Suprapubic skin (tissue), 4 donors: ENCODE measurements at regions not wholly inside any gene's neighbourhood (a gene's known extent, or its start where the extent isn't known, plus 50 kb on each side); places are given as distances from the start of the nearest gene placed in this dataset.
A peak's percentile ranks its signal among the peaks of the same experiment; 100 is the strongest.

Source experiments
- DNase-seq, 2 donors: peaks; one replicate each; pipeline ENCODE4 v3.0.0-alpha.2; 2019; ENCODE audit warnings: low spot score in 2 of 2
- H3K27ac ChIP-seq: fragments of 200-600 bp; sonication (generic); one replicate; pipeline ENCODE4 v1.5.1; 2019
- H3K27me3 ChIP-seq: fragments of 200-600 bp; sonication (generic); one replicate; pipeline ENCODE4 v1.5.1; 2019
- H3K36me3 ChIP-seq: fragments of 200-600 bp; sonication (generic); one replicate; pipeline ENCODE4 v1.5.1; 2019
- H3K4me1 ChIP-seq: fragments of 200-600 bp; sonication (generic); one replicate; pipeline ENCODE4 v1.5.1; 2019
- H3K4me3 ChIP-seq: fragments of 200-600 bp; sonication (generic); one replicate; pipeline ENCODE4 v1.5.1; 2019; ENCODE audit warnings: mild to moderate bottlenecking
- H3K9me3 ChIP-seq: fragments of 200-600 bp; sonication (generic); one replicate; pipeline ENCODE4 v1.5.1; 2019
- EP300 ChIP-seq: sonication (generic); formaldehyde crosslinking; IDR thresholded peaks from one replicate; pipeline ENCODE4 v1.6.1; 2017; ENCODE audit warnings: antibody characterized with exemption
- POLR2A ChIP-seq, 2 donors: fragments of 450-650 bp; IDR thresholded peaks; one replicate each; pipeline ENCODE4 v1.6.1; 2017; ENCODE audit warnings: antibody characterized with exemption in 2 of 2, mild to moderate bottlenecking in 2 of 2, moderate library complexity in 2 of 2
- POLR2AphosphoS5 ChIP-seq, 3 donors: sonication (generic); formaldehyde crosslinking; IDR thresholded peaks; one replicate each; pipeline ENCODE4 v1.6.1; 2017; ENCODE audit warnings: antibody characterized with exemption in 3 of 3
- WGBS: methylation state at CpG from one replicate; pipeline ENCODE4 v1.1.5; 2018; 5-methylcytosine and 5-hydroxymethylcytosine counted together
- TF ChIP-seq, protein P1 (sequence below), 2 donors: fragments of 200-600 bp in 1 of 2; fragments of 450-650 bp in 1 of 2; sonication (generic) in 1 of 2; IDR thresholded peaks; one replicate each; pipeline ENCODE4 v1.5.1; 2016 to 2019; ENCODE audit warnings: antibody characterized with exemption in 2 of 2, mild to moderate bottlenecking in 1 of 2, moderate library complexity in 1 of 2

DNA sequence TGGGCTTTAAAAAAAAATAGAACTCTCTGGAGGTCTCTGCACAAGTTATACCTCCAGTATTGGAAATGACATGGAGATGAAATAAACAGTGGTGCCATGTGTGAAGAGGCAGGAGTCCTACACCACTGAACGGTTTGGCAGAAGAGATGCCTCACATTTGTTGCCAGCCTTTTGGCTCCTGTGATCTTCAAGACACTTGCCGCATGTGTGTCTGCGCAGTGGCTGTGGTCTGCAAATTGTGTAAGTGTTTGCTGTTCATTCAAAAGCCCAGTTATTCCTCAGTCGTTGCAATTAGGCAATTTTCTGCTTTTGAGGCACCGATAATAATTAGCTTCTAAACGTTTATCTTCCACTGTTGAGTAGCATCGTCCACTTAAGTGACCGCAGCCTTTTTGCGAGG is 319.1 kb downstream of the BRD1 start:
- Histone ChIP-seq H3K27me3 (peaks cover 6% of the 10 kb centered on the region), H3K36me3 (no peaks in the 10 kb centered on the region), H3K4me3 (no peak overlapping the region), H3K27ac (no peak overlapping the region), H3K4me1 (no peaks in the 10 kb centered on the region), H3K9me3 (peaks cover 4% of the 10 kb centered on the region)
- DNase-seq, result no peak
- TF ChIP-seq POLR2A (IDR thresholded peaks at IDR 0.05), result no peak
- TF ChIP-seq EP300, result no peak
- TF ChIP-seq, protein P1, sequence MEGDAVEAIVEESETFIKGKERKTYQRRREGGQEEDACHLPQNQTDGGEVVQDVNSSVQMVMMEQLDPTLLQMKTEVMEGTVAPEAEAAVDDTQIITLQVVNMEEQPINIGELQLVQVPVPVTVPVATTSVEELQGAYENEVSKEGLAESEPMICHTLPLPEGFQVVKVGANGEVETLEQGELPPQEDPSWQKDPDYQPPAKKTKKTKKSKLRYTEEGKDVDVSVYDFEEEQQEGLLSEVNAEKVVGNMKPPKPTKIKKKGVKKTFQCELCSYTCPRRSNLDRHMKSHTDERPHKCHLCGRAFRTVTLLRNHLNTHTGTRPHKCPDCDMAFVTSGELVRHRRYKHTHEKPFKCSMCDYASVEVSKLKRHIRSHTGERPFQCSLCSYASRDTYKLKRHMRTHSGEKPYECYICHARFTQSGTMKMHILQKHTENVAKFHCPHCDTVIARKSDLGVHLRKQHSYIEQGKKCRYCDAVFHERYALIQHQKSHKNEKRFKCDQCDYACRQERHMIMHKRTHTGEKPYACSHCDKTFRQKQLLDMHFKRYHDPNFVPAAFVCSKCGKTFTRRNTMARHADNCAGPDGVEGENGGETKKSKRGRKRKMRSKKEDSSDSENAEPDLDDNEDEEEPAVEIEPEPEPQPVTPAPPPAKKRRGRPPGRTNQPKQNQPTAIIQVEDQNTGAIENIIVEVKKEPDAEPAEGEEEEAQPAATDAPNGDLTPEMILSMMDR (IDR thresholded peaks at IDR 0.05), result no peak
- no peak for TF ChIP-seq POLR2AphosphoS5 (IDR thresholded peaks at IDR 0.05)
- 92% methylated on average over 9 of the region's 9 CpGs for WGBS

DNA sequence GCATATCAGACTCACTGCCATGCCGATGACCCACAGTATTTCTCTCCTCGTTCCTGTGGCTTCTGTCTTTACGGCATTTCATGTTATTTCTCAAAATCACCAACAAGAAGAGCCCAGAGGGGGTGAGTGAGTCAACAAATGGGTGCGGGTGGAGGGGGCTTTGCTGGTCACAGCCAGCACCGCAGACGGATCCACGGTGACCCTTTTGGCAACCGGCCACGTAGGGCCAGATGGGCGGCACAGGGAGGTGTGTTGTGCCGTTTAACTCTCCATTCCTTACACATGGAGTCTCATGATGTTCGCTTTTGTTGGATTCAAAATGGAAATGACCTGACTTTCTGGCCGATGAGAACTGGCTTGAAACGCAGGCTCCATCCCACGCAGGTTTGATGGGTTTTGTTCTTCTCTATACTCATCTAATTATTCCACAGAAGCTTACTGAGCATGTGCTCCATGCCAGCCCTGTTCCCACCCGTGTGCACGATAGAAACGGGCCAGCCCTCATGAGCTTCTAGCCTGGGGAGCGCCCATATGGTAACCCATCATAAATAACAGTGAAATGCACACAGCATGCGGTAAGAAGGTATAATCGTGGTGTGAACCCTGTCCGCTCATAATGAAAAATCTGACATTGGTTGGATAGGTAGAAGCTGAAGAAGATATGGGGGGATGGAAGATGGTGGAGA is 319.9 kb downstream of the BRD1 start:
- Histone ChIP-seq H3K4me3 (no peak overlapping the region), H3K9me3 (peaks cover 4% of the 10 kb centered on the region), H3K36me3 (no peaks in the 10 kb centered on the region), H3K27me3 (no peaks in the 10 kb centered on the region), H3K27ac (no peak overlapping the region), H3K4me1 (no peaks in the 10 kb centered on the region)
- DNase-seq, result peak in 1 of 2 donors; percentile 25
- TF ChIP-seq POLR2AphosphoS5 (IDR thresholded peaks at IDR 0.05) (no peak), EP300 (no peak), POLR2A (IDR thresholded peaks at IDR 0.05) (no peak)
- TF ChIP-seq, protein P1 (IDR thresholded peaks at IDR 0.05), result no peak
- 90% methylated on average over 22 of the region's 22 CpGs for WGBS

DNA sequence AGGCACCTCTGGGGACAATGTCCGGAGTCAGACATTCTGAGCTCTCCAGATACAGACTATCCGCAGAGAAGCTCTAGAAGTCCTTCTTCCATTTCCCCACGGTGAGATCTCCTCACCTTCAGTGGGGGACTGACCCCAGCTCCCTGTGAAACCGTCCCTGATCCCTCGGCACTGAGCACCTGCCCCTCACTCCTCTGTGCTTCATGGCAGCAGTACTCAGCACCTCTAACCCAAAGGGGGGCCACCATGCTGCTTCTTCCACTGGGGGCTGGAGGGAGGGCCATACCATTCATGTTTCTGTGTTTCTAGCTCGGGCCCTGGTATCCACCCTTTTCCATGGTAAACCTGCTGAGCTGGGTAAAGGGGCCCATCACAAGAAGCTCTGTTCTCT is 321.7 kb downstream of the BRD1 start:
- H3K4me1 ChIP-seq, result no peaks in the 10 kb centered on the region
- WGBS, result 93% methylated on average over 6 of the region's 6 CpGs
- no peak overlapping the region for H3K4me3 ChIP-seq
- TF ChIP-seq POLR2AphosphoS5 (IDR thresholded peaks at IDR 0.05) (no peak), EP300 (no peak), POLR2A (IDR thresholded peaks at IDR 0.05) (no peak)
- peaks cover 4% of the 10 kb centered on the region for H3K9me3 ChIP-seq
- H3K27ac ChIP-seq, result no peak overlapping the region
- H3K36me3 ChIP-seq, result no peaks in the 10 kb centered on the region
- peak in 1 of 2 donors; percentile 19 for DNase-seq
- H3K27me3 ChIP-seq, result no peaks in the 10 kb centered on the region

DNA sequence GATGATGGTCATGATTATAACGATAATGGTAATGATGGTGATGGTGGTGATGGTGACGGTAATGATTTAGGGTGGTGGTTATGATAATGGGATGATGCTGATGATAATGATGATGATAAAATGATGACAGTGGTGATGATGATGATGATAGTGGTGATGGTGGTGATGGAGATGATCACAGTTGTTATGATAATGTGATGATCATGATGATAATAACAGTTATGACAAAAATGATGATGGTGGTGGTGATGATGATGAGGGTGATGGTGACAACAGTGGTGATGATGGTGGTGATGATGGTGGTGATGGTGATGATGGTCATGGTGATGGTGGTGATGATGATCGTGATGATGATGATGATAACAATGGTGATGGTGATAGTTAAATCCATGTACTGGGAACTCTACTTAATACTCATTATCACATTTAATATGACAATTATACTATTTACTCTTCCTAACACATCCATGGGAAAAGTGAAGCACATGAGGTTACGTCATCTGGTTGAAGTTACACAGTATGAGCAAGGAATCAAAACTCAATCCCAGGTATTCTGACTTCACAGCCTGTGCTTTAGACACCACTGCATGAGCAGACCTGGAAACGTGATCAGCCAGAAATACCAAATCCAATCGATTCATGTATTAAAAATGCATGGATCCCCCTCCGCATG is 322.2 kb downstream of the BRD1 start:
- TF ChIP-seq EP300 (no peak), POLR2A (IDR thresholded peaks at IDR 0.05) (no peak), POLR2AphosphoS5 (IDR thresholded peaks at IDR 0.05) (no peak)
- TF ChIP-seq, protein P1 (IDR thresholded peaks at IDR 0.05), result no peak
- Histone ChIP-seq H3K9me3 (peaks cover 3% of the 10 kb centered on the region), H3K4me3 (no peak overlapping the region), H3K27ac (no peak overlapping the region), H3K4me1 (no peaks in the 10 kb centered on the region), H3K27me3 (no peaks in the 10 kb centered on the region), H3K36me3 (no peaks in the 10 kb centered on the region)
- 93% methylated on average over 7 of the region's 7 CpGs for WGBS
- no peak for DNase-seq

DNA sequence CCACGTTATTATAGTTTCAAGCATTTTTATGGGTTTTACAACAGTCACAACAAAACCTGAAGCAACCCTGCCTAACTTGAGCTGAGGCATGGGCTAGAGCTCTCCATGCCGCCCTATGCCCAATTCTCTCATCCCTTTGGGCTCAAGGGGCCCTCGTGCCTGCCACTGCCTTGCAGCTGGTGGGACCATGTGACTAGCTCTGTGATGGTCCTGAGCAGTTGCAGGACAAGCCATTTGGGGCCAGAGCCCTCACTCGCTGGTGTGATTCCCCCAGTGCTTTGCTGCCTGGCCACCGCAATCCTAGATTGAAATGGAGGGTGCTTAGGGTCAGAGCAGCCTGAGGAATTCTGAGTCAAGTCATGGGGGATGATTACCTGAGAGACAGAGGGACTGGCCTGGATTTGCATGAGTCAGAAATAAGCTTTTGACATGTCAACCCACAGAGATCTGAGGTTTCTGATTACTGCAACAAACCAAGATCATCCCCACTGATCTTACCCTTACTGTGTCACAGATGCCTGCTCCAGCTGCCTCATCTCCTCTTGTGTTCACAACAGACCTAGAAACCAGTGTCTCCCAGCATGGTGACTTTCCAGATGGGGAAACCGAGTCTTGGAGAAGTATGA is 323.7 kb downstream of the BRD1 start:
- Histone ChIP-seq H3K36me3 (no peaks in the 10 kb centered on the region), H3K4me1 (no peaks in the 10 kb centered on the region), H3K27ac (no peak overlapping the region), H3K9me3 (no peaks in the 10 kb centered on the region), H3K4me3 (no peak overlapping the region), H3K27me3 (no peaks in the 10 kb centered on the region)
- peak in 1 of 2 donors; percentile 29 for DNase-seq
- 81% methylated on average over 4 of the region's 6 CpGs for WGBS
- TF ChIP-seq POLR2AphosphoS5 (IDR thresholded peaks at IDR 0.05) (no peak), POLR2A (IDR thresholded peaks at IDR 0.05) (no peak), EP300 (no peak)
- TF ChIP-seq, protein P1 (IDR thresholded peaks at IDR 0.05), result no peak
